HG02884 (cell line): ENCODE measurements at regions not wholly inside any gene's neighbourhood (a gene's known extent, or its start where the extent isn't known, plus 50 kb on each side); places are given as distances from the start of the nearest gene placed in this dataset.
"Not testable (repeated sequence)": the region's sequence is repeated elsewhere in the genome, so short reads cannot be mapped to it uniquely, and the experiment has no call there.

Experiments used
- ATAC-seq: cut with Tn5 transposase; IDR thresholded peaks from one replicate; pipeline ENCODE4 v1.9.1; 2021; ENCODE audit warnings: mild to moderate bottlenecking, moderate library complexity; ENCODE audit not compliant: unreplicated experiment

- ATAC-seq = no peak
Measured at GRCh38 chr9:25472085-25472607, 206.1 kb downstream of the TUSC1 start.

GRCh38 chr9:25461416-25461815 lies 216.8 kb downstream of the TUSC1 start:
- no peak for ATAC-seq

- no peak for ATAC-seq
Measured at GRCh38 chr9:25453875-25454274, 224.4 kb downstream of the TUSC1 start.

- no peak for ATAC-seq
Measured at GRCh38 chr9:25449503-25449902, 228.7 kb downstream of the TUSC1 start.

GRCh38 chr9:25445721-25446120 lies 232.5 kb downstream of the TUSC1 start:
- ATAC-seq = not testable (repeated sequence)

- no peak for ATAC-seq
Measured at GRCh38 chr9:25442526-25442925, 235.7 kb downstream of the TUSC1 start.

GRCh38 chr9:25427898-25428297 lies 250.3 kb downstream of the TUSC1 start:
- ATAC-seq = no peak

GRCh38 chr9:25427290-25427689 lies 251.0 kb downstream of the TUSC1 start:
- no peak for ATAC-seq

GRCh38 chr9:25421560-25421959 lies 256.7 kb downstream of the TUSC1 start:
- ATAC-seq = no peak

GRCh38 chr9:25418974-25419373 lies 259.3 kb downstream of the TUSC1 start:
- ATAC-seq = no peak

- ATAC-seq = no peak
Measured at GRCh38 chr9:25415718-25416117, 262.5 kb downstream of the TUSC1 start.

- no peak for ATAC-seq
Measured at GRCh38 chr9:25412646-25413045, 265.6 kb downstream of the TUSC1 start.

GRCh38 chr9:25397746-25398145 lies 280.5 kb downstream of the TUSC1 start:
- ATAC-seq = no peak

- no peak for ATAC-seq
Measured at GRCh38 chr9:25396828-25397227, 281.4 kb downstream of the TUSC1 start.

GRCh38 chr9:25381141-25381540 lies 297.1 kb downstream of the TUSC1 start:
- no peak for ATAC-seq

GRCh38 chr9:25377039-25377438 lies 301.2 kb downstream of the TUSC1 start:
- no peak for ATAC-seq

GRCh38 chr9:25374281-25374680 lies 304.0 kb downstream of the TUSC1 start:
- ATAC-seq = no peak

- no peak for ATAC-seq
Measured at GRCh38 chr9:25366906-25367305, 311.3 kb downstream of the TUSC1 start.

GRCh38 chr9:25353783-25354182 lies 324.5 kb downstream of the TUSC1 start:
- ATAC-seq = no peak

- no peak for ATAC-seq
Measured at GRCh38 chr9:25350011-25350410, 328.2 kb downstream of the TUSC1 start.

- ATAC-seq = no peak
Measured at GRCh38 chr9:25322142-25322541, 356.1 kb downstream of the TUSC1 start.

GRCh38 chr9:25310961-25311360 lies 367.3 kb downstream of the TUSC1 start:
- no peak for ATAC-seq

- ATAC-seq = no peak
Measured at GRCh38 chr9:25308549-25308948, 369.7 kb downstream of the TUSC1 start.

GRCh38 chr9:25302601-25303000 lies 375.6 kb downstream of the TUSC1 start:
- ATAC-seq = no peak
